Testis (tissue), 2 donors: ENCODE measurements at regions not wholly inside any gene's neighbourhood (a gene's known extent, or its start where the extent isn't known, plus 50 kb on each side); places are given as distances from the start of the nearest gene placed in this dataset.
A peak's percentile ranks its signal among the peaks of the same experiment; 100 is the strongest.

Source experiments
- DNase-seq: peaks from one replicate; pipeline ENCODE4 v3.0.0-alpha.2; 2019
- H3K27ac ChIP-seq, 2 donors: fragments of 200-600 bp; sonication (generic); one replicate each; pipeline ENCODE4 v1.5.1; 2019
- H3K27me3 ChIP-seq: fragments of 200-600 bp; sonication (generic); one replicate; pipeline ENCODE4 v1.5.1; 2019
- H3K36me3 ChIP-seq: fragments of 200-600 bp; sonication (generic); one replicate; pipeline ENCODE4 v1.5.1; 2017; ENCODE audit warnings: low read depth; ENCODE audit errors: missing control alignments
- H3K4me1 ChIP-seq: fragments of 200-600 bp; sonication (generic); one replicate; pipeline ENCODE4 v1.5.1; 2019
- H3K4me3 ChIP-seq, 2 donors: fragments of 200-600 bp; sonication (generic); one replicate each; pipeline ENCODE4 v1.5.1; 2017 to 2019
- H3K9me3 ChIP-seq: fragments of 200-600 bp; sonication (generic); one replicate; pipeline ENCODE4 v1.5.1; 2017
- CTCF ChIP-seq, 3 experiments: fragments of 450-650 bp in 2 of 3; fragments of 200-600 bp in 1 of 3; sonication (generic) in 1 of 3; IDR thresholded peaks; one replicate each; pipeline ENCODE4 v1.5.1; 2016 to 2019; ENCODE audit warnings: antibody characterized with exemption in 3 of 3, mild to moderate bottlenecking in 2 of 3, moderate library complexity in 1 of 3
- POLR2A ChIP-seq: fragments of 450-650 bp; IDR thresholded peaks from one replicate; pipeline ENCODE4 v1.6.1; 2017; ENCODE audit warnings: antibody characterized with exemption, mild to moderate bottlenecking, moderate library complexity
- WGBS, 2 donors: methylation state at CpG; one replicate each; pipeline ENCODE4 v1.1.5; 2018; 5-methylcytosine and 5-hydroxymethylcytosine counted together
- intact Hi-C: fragments of 100-400 bp; cut with DNase I; formaldehyde crosslinking; loops from one replicate; pipeline ENCODE4 v1.15.1; 2023; ENCODE audit warnings: low total_unique reads

- H3K27ac ChIP-seq: no peak overlapping the region
- no peaks in the 10 kb centered on the region for H3K27me3 ChIP-seq
- H3K4me3 ChIP-seq: no peak overlapping the region
- intact Hi-C loops: no loop called here
- H3K4me1 ChIP-seq: peaks cover 4% of the 10 kb centered on the region
- no peak for TF ChIP-seq POLR2A
- no peak for TF ChIP-seq CTCF (IDR thresholded peaks at IDR 0.05)
- no peaks in the 10 kb centered on the region for H3K9me3 ChIP-seq
- no peaks in the 10 kb centered on the region for H3K36me3 ChIP-seq
- DNase-seq: no peak
These were observed 95.0 kb upstream of the STK17B start for GRCh38 chr2:196266351-196266750.

GRCh38 chr2:196266855-196267254 lies 95.5 kb upstream of the STK17B start:
- Histone ChIP-seq H3K9me3 (no peaks in the 10 kb centered on the region), H3K27me3 (no peaks in the 10 kb centered on the region), H3K4me3 (no peak overlapping the region), H3K36me3 (no peaks in the 10 kb centered on the region), H3K4me1 (peaks cover 4% of the 10 kb centered on the region), H3K27ac (no peak overlapping the region)
- DNase-seq: no peak
- no peak for TF ChIP-seq CTCF (IDR thresholded peaks at IDR 0.05)
- no peak for TF ChIP-seq POLR2A
- intact Hi-C loops: no loop called here

- TF ChIP-seq POLR2A: no peak
- no peak for TF ChIP-seq CTCF (IDR thresholded peaks at IDR 0.05)
- Histone ChIP-seq H3K9me3 (no peaks in the 10 kb centered on the region), H3K27ac (peak overlapping the region in 1 of 2 donors; percentile 51), H3K36me3 (no peaks in the 10 kb centered on the region), H3K4me1 (peaks cover 4% of the 10 kb centered on the region), H3K27me3 (no peaks in the 10 kb centered on the region), H3K4me3 (no peak overlapping the region)
- intact Hi-C loops: no loop called here
- WGBS, 2 donors: 26 to 43% methylated on average over 1 of the region's 1 CpG
- DNase-seq: no peak
These were observed 96.6 kb upstream of the STK17B start for GRCh38 chr2:196268025-196268424.

GRCh38 chr2:196268538-196269338 lies 97.4 kb upstream of the STK17B start:
- H3K4me1 ChIP-seq: peaks cover 6% of the 10 kb centered on the region
- H3K4me3 ChIP-seq: no peak overlapping the region
- no peaks in the 10 kb centered on the region for H3K36me3 ChIP-seq
- H3K27me3 ChIP-seq: no peaks in the 10 kb centered on the region
- H3K9me3 ChIP-seq: no peaks in the 10 kb centered on the region
- no peak for DNase-seq
- no peak for TF ChIP-seq POLR2A
- intact Hi-C loops: no loop called here
- 44 to 48% methylated on average over 8 of the region's 8 CpGs for WGBS, 2 donors
- H3K27ac ChIP-seq: peak overlapping the region in 1 of 2 donors; percentile 51

- no peak for TF ChIP-seq POLR2A
- TF ChIP-seq CTCF (IDR thresholded peaks at IDR 0.05): no peak
- H3K4me3 ChIP-seq: no peak overlapping the region
- intact Hi-C loops: no loop called here
These were observed 100.4 kb upstream of the STK17B start for GRCh38 chr2:196271795-196272194.

More at GRCh38 chr2:196271795-196272194, 100.4 kb upstream of the STK17B start:
- Histone ChIP-seq H3K27ac (no peak overlapping the region), H3K9me3 (no peaks in the 10 kb centered on the region), H3K27me3 (no peaks in the 10 kb centered on the region), H3K4me1 (peaks cover 13% of the 10 kb centered on the region), H3K36me3 (no peaks in the 10 kb centered on the region)
- no peak for DNase-seq
- WGBS, 2 donors: 94 to 95% methylated on average over 3 of the region's 3 CpGs
